Peyer's patch (tissue), 4 donors: ENCODE measurements at regions not wholly inside any gene's neighbourhood (a gene's known extent, or its start where the extent isn't known, plus 50 kb on each side); places are given as distances from the start of the nearest gene placed in this dataset.

Source experiments
- DNase-seq, 3 donors: peaks; one replicate each; pipeline ENCODE4 v3.0.0-alpha.2; 2017 to 2019
- H3K27ac ChIP-seq, 4 donors: fragments of 200-600 bp; sonication (generic); one replicate each; pipeline ENCODE4 v1.5.1; 2016 to 2019
- H3K27me3 ChIP-seq, 2 donors: fragments of 200-600 bp; sonication (generic); one replicate each; pipeline ENCODE4 v1.5.1; 2019
- H3K36me3 ChIP-seq, 3 donors: fragments of 200-600 bp; sonication (generic); one replicate each; pipeline ENCODE4 v1.5.1; 2016 to 2019
- H3K4me1 ChIP-seq, 4 donors: fragments of 200-600 bp; sonication (generic); one replicate each; pipeline ENCODE4 v1.5.1; 2016 to 2019
- H3K4me3 ChIP-seq, 4 donors: fragments of 200-600 bp; sonication (generic); 1 replicate in 3 of 4; 2 replicates in 1 of 4; pipeline ENCODE4 v1.5.1; 2016 to 2019; ENCODE audit warnings: mild to moderate bottlenecking in 1 of 4
- H3K9me3 ChIP-seq, 4 donors: fragments of 200-600 bp; sonication (generic); one replicate each; pipeline ENCODE4 v1.5.1; 2016 to 2019; ENCODE audit warnings: mild to moderate bottlenecking in 1 of 4
- CTCF ChIP-seq, 6 experiments: fragments of 450-650 bp in 4 of 6; fragments of 200-600 bp in 2 of 6; sonication (generic) in 1 of 6; IDR thresholded peaks; one replicate each; pipeline ENCODE4 v1.5.1; 2017 to 2019; ENCODE audit warnings: antibody characterized with exemption in 6 of 6, mild to moderate bottlenecking in 3 of 6, moderate library complexity in 1 of 6
- POLR2A ChIP-seq, 2 donors: fragments of 450-650 bp; IDR thresholded peaks; one replicate each; pipeline ENCODE4 v1.5.1; 2017; ENCODE audit warnings: antibody characterized with exemption in 2 of 2, mild to moderate bottlenecking in 2 of 2, moderate library complexity in 2 of 2

GRCh38 chr16:86121374-86122010 is 222.5 kb downstream of the IRF8 start:
- DNase-seq, result no peak
- Histone ChIP-seq H3K4me1 (peaks cover 0 to 8% (median 0%) of the 10 kb centered on the region in 4 donors), H3K27ac (no peak overlapping the region), H3K27me3 (no peaks in the 10 kb centered on the region), H3K36me3 (no peaks in the 10 kb centered on the region), H3K9me3 (no peaks in the 10 kb centered on the region), H3K4me3 (no peak overlapping the region)
- TF ChIP-seq CTCF (IDR thresholded peaks at IDR 0.05) (no peak), POLR2A (IDR thresholded peaks at IDR 0.05) (no peak)

GRCh38 chr16:86122681-86123342 is 223.8 kb downstream of the IRF8 start:
- DNase-seq, result no peak
- Histone ChIP-seq H3K4me1 (peaks cover 0 to 8% (median 0%) of the 10 kb centered on the region in 4 donors), H3K4me3 (no peak overlapping the region), H3K27ac (no peak overlapping the region), H3K9me3 (no peaks in the 10 kb centered on the region), H3K27me3 (no peaks in the 10 kb centered on the region), H3K36me3 (no peaks in the 10 kb centered on the region)
- TF ChIP-seq POLR2A (IDR thresholded peaks at IDR 0.05), result no peak
- TF ChIP-seq CTCF (IDR thresholded peaks at IDR 0.05), result no peak

GRCh38 chr16:86124321-86124720 is 225.4 kb downstream of the IRF8 start:
- no peak for DNase-seq
- Histone ChIP-seq H3K27ac (no peak overlapping the region), H3K4me3 (no peak overlapping the region), H3K9me3 (no peaks in the 10 kb centered on the region), H3K36me3 (no peaks in the 10 kb centered on the region), H3K27me3 (no peaks in the 10 kb centered on the region), H3K4me1 (peaks cover 0 to 8% (median 0%) of the 10 kb centered on the region in 4 donors)
- TF ChIP-seq CTCF (IDR thresholded peaks at IDR 0.05) (no peak), POLR2A (IDR thresholded peaks at IDR 0.05) (no peak)

DNA sequence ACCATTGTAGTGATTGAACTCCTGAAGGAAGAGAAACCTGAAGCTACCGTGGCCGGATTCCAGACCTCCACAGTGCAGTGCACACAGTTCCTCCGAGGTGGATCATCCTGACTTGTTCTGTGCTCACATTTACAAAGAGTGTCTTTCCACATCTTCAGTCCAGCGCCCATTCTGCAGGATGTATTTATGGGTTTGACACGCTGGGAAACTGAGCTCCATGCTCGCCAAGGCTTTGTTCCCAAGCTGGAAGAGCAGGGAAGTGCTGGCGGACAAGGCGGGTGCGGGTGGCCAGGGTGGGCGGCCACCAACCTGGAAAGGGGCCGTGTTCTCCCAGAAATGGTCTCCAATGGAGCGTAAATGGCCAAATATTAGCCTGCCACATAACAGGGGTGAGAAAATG is 227.9 kb downstream of the IRF8 start:
- no peaks in the 10 kb centered on the region for H3K9me3 ChIP-seq
- H3K27me3 ChIP-seq, result no peaks in the 10 kb centered on the region
- TF ChIP-seq POLR2A (IDR thresholded peaks at IDR 0.05) (no peak), CTCF (IDR thresholded peaks at IDR 0.05) (no peak)
- no peaks in the 10 kb centered on the region for H3K4me1 ChIP-seq
- no peak overlapping the region for H3K27ac ChIP-seq
- H3K4me3 ChIP-seq, result no peak overlapping the region
- DNase-seq, result no peak
- no peaks in the 10 kb centered on the region for H3K36me3 ChIP-seq

DNA sequence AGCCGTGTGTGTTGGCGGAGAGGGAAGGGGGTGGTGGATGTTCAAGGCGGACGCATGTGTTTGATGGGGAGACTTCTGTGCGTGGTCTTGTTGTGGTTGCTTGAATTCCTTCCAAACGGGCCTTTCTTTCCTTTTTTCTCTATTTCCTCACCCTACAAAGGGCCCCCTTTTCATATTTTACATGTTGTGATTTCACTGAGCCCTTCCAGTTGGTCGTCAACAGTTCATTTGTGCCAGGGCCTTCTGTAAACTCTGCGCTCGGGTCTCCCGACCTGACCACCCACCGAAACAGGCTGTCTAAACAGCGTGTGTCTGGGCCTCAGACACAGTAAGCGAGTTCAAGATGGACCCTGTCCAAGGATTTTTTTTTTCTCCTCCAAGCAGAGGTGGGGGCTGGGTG is 228.4 kb downstream of the IRF8 start:
- no peak for DNase-seq
- no peaks in the 10 kb centered on the region for H3K27me3 ChIP-seq
- TF ChIP-seq POLR2A (IDR thresholded peaks at IDR 0.05) (no peak), CTCF (IDR thresholded peaks at IDR 0.05) (no peak)

More for the DNA sequence above, 228.4 kb downstream of the IRF8 start:
- no peaks in the 10 kb centered on the region for H3K4me1 ChIP-seq
- no peaks in the 10 kb centered on the region for H3K36me3 ChIP-seq
- H3K4me3 ChIP-seq, result no peak overlapping the region
- H3K27ac ChIP-seq, result no peak overlapping the region
- H3K9me3 ChIP-seq, result no peaks in the 10 kb centered on the region
